Adrenal gland (tissue), 5 donors: ENCODE measurements at regions not wholly inside any gene's neighbourhood (a gene's known extent, or its start where the extent isn't known, plus 50 kb on each side); places are given as distances from the start of the nearest gene placed in this dataset.

Experiments used
- CTCF ChIP-seq, 6 experiments: fragments of 450-650 bp in 4 of 6; fragments of 200-600 bp in 2 of 6; sonication (generic) in 1 of 6; IDR thresholded peaks; 1 replicate in 5 of 6; 2 replicates in 1 of 6; pipeline versions ENCODE4 v1.5.1 to v1.8.0; 2016 to 2021; ENCODE audit warnings: antibody characterized with exemption in 6 of 6, mild to moderate bottlenecking in 2 of 6, moderate library complexity in 1 of 6
- POLR2A ChIP-seq, 2 donors: fragments of 450-650 bp; IDR thresholded peaks; one replicate each; pipeline ENCODE4 v1.6.1; 2017; ENCODE audit warnings: antibody characterized with exemption in 2 of 2, mild to moderate bottlenecking in 2 of 2, moderate library complexity in 1 of 2
- donor health status: DM: no; HTN: no; CAD: no.

DNA sequence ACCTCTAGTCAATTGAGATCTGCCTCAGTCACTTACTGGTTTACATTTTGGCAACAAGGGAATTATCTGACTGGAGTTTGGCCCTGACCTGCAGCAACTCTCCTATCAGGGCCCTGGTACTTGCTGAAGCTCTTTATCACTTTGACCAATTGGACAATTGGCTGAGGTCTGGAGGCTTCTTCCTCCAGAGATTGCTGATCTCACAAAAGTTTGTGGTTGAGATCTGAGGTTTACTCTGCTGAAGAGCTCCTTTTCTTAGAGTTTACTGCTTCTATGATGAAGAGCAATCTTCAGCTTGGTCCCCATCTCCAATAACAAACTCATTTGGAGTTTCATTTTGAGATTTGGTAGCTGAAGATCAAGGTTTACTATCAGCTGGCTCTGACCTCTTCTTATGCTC lies 276.9 kb upstream of the SGCG start:
- TF ChIP-seq CTCF (IDR thresholded peaks at IDR 0.05) (no peak), POLR2A (IDR thresholded peaks at IDR 0.05) (no peak)
